ENCODE measurements at regions not wholly inside any gene's neighbourhood (a gene's known extent, or its start where the extent isn't known, plus 50 kb on each side); places are given as distances from the start of the nearest gene placed in this dataset.

DNA sequence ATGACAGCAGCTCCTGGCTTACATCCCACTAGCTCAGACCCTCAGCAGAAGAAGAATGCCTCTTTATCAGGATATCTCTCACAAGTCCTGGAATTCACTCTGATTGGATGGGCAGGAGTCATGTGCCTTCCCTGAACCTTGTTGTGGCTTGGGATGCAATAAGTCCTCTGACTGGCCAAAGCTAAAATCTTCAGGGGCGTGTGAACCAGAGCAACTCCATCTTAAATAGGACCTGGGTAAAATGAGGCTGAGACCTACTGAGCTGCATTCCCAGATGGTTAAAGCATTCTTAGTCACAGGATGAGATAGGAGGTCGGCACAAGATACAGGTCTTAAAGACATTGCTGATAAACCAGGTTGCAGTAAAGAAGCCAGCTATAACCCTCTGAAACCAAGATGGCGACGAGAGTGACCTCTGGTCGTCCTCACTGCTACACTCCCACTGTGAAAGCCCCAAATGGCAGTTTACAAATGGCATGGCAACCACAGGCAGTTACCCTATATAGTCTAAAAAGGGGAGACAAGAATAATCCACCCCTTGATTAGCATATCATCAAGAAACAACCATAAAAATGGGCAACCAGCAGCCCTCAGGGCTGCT lies 60.4 kb upstream of the FICD start:
- Histone ChIP-seq H3K27me3 (ENCODE audit: insufficient read depth, poor library complexity, severe bottlenecking) (no peaks in the 10 kb centered on the region), H3K27ac (replicated peaks) (no peak overlapping the region), H3K4me3 (replicated peaks; ENCODE audit: insufficient read depth, low read length) (no peak overlapping the region)
- DNase-seq (ENCODE audit: low read depth in 1 of 2, low spot score in 1 of 2) = no peak
- no peak for TF ChIP-seq POLR2AphosphoS5 (IDR thresholded peaks at IDR 0.05; ENCODE audit: low read depth)
- TF ChIP-seq, protein P1, sequence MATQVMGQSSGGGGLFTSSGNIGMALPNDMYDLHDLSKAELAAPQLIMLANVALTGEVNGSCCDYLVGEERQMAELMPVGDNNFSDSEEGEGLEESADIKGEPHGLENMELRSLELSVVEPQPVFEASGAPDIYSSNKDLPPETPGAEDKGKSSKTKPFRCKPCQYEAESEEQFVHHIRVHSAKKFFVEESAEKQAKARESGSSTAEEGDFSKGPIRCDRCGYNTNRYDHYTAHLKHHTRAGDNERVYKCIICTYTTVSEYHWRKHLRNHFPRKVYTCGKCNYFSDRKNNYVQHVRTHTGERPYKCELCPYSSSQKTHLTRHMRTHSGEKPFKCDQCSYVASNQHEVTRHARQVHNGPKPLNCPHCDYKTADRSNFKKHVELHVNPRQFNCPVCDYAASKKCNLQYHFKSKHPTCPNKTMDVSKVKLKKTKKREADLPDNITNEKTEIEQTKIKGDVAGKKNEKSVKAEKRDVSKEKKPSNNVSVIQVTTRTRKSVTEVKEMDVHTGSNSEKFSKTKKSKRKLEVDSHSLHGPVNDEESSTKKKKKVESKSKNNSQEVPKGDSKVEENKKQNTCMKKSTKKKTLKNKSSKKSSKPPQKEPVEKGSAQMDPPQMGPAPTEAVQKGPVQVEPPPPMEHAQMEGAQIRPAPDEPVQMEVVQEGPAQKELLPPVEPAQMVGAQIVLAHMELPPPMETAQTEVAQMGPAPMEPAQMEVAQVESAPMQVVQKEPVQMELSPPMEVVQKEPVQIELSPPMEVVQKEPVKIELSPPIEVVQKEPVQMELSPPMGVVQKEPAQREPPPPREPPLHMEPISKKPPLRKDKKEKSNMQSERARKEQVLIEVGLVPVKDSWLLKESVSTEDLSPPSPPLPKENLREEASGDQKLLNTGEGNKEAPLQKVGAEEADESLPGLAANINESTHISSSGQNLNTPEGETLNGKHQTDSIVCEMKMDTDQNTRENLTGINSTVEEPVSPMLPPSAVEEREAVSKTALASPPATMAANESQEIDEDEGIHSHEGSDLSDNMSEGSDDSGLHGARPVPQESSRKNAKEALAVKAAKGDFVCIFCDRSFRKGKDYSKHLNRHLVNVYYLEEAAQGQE (IDR thresholded peaks at IDR 0.05; ENCODE audit: insufficient replicate concordance, low read depth) = no peak
- TF ChIP-seq, protein P2, sequence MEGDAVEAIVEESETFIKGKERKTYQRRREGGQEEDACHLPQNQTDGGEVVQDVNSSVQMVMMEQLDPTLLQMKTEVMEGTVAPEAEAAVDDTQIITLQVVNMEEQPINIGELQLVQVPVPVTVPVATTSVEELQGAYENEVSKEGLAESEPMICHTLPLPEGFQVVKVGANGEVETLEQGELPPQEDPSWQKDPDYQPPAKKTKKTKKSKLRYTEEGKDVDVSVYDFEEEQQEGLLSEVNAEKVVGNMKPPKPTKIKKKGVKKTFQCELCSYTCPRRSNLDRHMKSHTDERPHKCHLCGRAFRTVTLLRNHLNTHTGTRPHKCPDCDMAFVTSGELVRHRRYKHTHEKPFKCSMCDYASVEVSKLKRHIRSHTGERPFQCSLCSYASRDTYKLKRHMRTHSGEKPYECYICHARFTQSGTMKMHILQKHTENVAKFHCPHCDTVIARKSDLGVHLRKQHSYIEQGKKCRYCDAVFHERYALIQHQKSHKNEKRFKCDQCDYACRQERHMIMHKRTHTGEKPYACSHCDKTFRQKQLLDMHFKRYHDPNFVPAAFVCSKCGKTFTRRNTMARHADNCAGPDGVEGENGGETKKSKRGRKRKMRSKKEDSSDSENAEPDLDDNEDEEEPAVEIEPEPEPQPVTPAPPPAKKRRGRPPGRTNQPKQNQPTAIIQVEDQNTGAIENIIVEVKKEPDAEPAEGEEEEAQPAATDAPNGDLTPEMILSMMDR (IDR thresholded peaks at IDR 0.05; ENCODE audit: insufficient read depth, low read length) = no peak

DNA sequence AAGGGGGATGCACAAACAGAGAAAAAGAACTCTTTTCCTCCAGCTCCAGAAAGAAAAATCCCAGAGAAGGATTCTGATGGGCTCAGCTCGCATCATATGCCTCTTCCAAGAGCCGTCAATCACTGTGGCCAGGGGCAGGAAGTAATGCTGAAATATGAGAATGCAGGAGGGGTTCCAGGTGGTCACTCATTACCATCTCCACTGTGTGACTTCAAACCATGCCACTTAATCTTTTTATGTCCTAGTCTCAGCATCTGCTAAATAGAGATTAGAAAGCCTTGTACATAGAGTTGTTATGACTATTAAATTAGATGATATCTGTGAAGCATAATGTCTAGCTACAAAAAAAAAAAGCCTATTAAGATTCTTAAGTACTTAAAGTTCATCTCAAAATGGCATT lies 65.6 kb upstream of the FICD start:
- H3K27me3 ChIP-seq (ENCODE audit: insufficient read depth, poor library complexity, severe bottlenecking) = peaks cover 5% of the 10 kb centered on the region
- no peak overlapping the region for H3K4me3 ChIP-seq (replicated peaks; ENCODE audit: insufficient read depth, low read length)
- H3K27ac ChIP-seq (replicated peaks) = no peak overlapping the region
- no peak for DNase-seq (ENCODE audit: low read depth in 1 of 2, low spot score in 1 of 2)
- TF ChIP-seq, protein P2 (IDR thresholded peaks at IDR 0.05; ENCODE audit: insufficient read depth, low read length) = no peak
- TF ChIP-seq, protein P1 (IDR thresholded peaks at IDR 0.05; ENCODE audit: insufficient replicate concordance, low read depth) = no peak
- TF ChIP-seq GABPA (IDR thresholded peaks at IDR 0.05; ENCODE audit: low read depth) (no peak), POLR2AphosphoS5 (IDR thresholded peaks at IDR 0.05; ENCODE audit: low read depth) (no peak), SPI1 (IDR thresholded peaks at IDR 0.05; ENCODE audit: borderline replicate concordance, low read depth) (no peak)

DNA sequence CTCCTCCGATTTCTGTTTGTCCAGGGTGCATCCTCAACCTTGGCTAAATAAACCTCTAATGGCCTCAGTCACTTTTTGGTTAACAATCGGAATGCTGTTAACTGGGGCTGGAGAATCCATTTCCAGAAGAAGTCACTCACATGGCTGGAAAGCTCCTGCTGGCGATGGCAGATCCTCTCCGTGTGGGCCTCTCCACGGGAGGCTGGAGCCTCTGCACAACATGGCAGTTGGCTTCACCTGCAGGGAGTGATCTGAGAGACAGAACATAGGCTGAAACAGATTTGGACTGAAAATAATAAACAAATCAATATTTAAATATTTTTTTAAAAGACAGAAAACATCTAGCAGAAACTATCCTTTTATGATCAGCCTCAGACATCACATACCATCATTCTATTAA lies 66.8 kb upstream of the FICD start:
- DNase-seq (ENCODE audit: low read depth in 1 of 2, low spot score in 1 of 2) = no peak
- peaks cover 5% of the 10 kb centered on the region for H3K27me3 ChIP-seq (ENCODE audit: insufficient read depth, poor library complexity, severe bottlenecking)
- H3K4me3 ChIP-seq (replicated peaks; ENCODE audit: insufficient read depth, low read length) = no peak overlapping the region
- H3K27ac ChIP-seq (replicated peaks) = no peak overlapping the region
- TF ChIP-seq, protein P2 (IDR thresholded peaks at IDR 0.05; ENCODE audit: insufficient read depth, low read length) = no peak
- TF ChIP-seq, protein P1 (IDR thresholded peaks at IDR 0.05; ENCODE audit: insufficient replicate concordance, low read depth) = no peak
- TF ChIP-seq POLR2AphosphoS5 (IDR thresholded peaks at IDR 0.05; ENCODE audit: low read depth) (no peak), SPI1 (IDR thresholded peaks at IDR 0.05; ENCODE audit: borderline replicate concordance, low read depth) (no peak), GABPA (IDR thresholded peaks at IDR 0.05; ENCODE audit: low read depth) (no peak)

Measured in HL-60 (cell line).